HG02678 (cell line): ENCODE measurements at regions not wholly inside any gene's neighbourhood (a gene's known extent, or its start where the extent isn't known, plus 50 kb on each side); places are given as distances from the start of the nearest gene placed in this dataset.

Source experiments
- ATAC-seq: cut with Tn5 transposase; IDR thresholded peaks from one replicate; pipeline ENCODE4 v1.9.1; 2021; ENCODE audit warnings: mild to moderate bottlenecking, moderate library complexity; ENCODE audit not compliant: unreplicated experiment

- no peak for ATAC-seq
Measured at GRCh38 chr7:25762511-25763462, 389.2 kb upstream of the NFE2L3 start.

- no peak for ATAC-seq
Measured at GRCh38 chr7:25763463-25763860, 388.5 kb upstream of the NFE2L3 start.

DNA sequence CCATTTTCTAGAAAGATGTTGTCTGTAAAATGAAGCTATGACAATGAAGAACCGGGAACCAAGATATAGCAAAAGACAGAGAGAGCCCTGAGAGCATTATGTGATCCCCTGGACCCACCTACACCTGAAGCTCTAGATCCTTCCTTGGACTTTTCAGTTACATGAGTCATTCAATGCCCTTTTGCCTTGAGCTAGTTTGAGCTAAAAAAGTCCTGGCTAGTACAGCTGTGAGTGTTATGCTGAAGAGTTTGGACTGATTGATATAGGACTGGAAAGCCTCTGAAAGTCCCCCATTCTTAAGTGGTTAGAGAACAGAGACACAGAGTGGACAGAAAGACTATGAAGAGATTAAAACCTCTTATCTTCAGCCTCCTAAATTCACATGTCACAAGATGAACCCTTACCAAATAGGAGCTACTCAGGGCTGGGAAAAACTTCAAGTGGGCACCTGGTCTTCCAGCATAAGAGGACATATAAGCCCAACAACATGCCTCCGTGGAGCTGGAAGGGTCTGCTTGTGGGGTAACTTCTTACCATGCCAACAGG is 386.8 kb upstream of the NFE2L3 start:
- ATAC-seq, result no peak

DNA sequence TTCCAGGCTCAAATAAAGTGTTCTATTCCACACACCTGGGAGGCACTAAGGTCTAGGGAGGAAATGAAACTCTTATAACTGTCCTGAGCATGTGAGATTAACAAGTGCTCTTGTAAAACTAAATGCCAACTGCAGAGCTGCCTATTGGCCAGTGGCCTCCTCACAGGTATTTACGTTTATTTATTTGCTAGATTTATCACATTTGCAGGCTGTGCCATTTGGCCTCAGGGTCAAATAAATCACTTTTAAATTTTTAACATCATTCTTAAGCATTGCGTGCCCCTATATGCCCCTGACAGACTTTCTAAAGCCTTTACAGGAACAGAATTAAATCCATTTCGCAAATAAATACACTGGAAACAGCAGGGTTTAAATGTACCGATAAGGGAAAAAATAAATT is 381.8 kb upstream of the NFE2L3 start:
- no peak for ATAC-seq

GRCh38 chr7:25770670-25771069 is 381.3 kb upstream of the NFE2L3 start:
- ATAC-seq, result no peak

- no peak for ATAC-seq
Measured at GRCh38 chr7:25771491-25771890, 380.5 kb upstream of the NFE2L3 start.

DNA sequence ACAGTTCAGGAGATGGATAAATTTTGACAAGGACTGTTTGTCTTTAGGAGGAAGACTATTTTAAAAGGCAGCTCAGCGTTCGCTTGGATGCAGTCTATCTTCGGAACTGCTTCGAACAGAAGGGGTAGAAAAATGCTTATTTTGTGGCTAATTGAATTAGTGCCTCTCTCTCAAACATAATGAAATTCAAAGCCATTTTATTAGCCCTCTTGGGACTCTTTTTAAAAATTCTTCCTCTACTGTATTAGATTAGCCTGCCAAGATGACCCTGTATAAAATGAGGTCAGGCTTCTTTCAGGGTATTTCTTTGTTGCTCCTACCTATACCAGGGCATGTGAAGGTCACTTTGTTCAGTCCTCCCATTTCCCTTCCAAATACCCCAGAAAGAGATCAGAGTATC is 379.2 kb upstream of the NFE2L3 start:
- ATAC-seq, result no peak

DNA sequence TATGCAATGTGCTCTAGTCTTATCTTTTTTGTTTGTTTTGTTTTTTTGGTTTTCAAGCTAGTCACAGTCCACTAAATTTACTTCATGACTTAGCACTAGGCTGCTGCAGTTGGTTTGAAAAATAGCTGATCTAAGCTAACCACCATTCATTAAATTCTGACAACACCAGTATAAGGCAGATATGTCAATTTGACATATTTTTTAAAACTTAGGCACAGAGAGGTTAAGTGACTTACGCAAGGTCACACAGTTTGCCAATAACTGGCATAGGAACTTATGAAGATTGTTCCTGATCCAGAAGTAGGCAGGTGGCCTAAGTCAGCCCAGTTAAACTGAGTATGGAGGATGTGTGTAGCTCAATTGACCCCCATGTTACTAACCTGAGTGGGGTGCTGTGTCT is 377.3 kb upstream of the NFE2L3 start:
- ATAC-seq, result no peak

GRCh38 chr7:25775570-25775969 is 376.4 kb upstream of the NFE2L3 start:
- ATAC-seq, result no peak

- no peak for ATAC-seq
Measured at GRCh38 chr7:25775999-25776743, 375.8 kb upstream of the NFE2L3 start.

DNA sequence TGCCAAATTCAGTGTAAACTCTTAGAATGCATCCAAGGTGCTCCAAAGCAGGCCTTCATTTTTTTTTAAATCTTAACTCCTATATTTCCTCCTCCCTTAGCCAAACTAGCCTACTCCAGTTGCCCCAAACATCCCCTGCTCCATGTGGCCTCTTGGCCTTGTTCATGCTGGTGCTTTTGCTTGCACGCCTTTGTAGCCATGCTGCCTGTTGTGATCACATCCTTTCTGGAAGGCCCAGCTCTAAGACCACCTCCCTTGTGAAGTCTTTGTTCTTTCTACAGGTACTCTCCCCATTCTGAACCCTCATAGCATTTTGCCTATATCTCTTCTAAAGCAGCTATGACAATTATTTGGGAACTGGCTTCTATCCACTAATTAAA is 375.3 kb upstream of the NFE2L3 start:
- no peak for ATAC-seq

DNA sequence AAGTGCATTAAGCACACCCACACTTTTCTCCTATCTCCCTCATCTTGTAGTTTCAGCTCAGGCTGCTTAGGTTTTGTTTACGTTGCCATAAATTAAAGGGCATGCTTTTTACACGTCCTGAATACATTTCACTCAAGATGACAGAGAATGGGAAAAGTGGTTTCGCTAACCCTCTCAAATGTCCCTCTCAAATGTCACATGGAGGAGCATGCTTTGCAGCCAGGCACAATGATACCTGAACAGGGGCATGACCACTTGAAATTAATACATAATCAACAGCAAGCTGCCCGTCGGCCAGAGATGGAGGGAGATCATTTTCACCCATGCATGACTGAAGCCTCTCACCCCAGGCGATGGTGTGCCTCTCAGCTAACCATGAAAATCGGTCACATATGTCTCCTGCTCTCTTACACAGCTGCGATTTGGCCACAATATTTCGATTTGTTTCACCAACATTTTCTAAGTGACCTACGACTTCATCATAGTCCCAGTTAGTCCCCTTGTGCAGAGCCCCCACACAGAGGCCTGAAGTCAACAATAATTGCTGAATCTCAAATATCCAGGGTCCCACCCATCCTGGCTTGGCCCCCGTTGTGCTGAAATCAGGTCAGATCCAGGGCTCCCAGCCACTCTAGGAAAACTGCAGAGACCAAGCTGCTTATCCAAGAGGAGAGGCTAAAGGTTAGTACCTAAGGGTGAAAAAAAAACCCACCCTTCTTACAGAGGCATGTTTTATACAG is 373.9 kb upstream of the NFE2L3 start:
- no peak for ATAC-seq

GRCh38 chr7:25779002-25779546 is 372.9 kb upstream of the NFE2L3 start:
- no peak for ATAC-seq

GRCh38 chr7:25780904-25781303 is 371.1 kb upstream of the NFE2L3 start:
- ATAC-seq, result no peak

- ATAC-seq, result no peak
Measured at GRCh38 chr7:25781704-25782103, 370.3 kb upstream of the NFE2L3 start.

DNA sequence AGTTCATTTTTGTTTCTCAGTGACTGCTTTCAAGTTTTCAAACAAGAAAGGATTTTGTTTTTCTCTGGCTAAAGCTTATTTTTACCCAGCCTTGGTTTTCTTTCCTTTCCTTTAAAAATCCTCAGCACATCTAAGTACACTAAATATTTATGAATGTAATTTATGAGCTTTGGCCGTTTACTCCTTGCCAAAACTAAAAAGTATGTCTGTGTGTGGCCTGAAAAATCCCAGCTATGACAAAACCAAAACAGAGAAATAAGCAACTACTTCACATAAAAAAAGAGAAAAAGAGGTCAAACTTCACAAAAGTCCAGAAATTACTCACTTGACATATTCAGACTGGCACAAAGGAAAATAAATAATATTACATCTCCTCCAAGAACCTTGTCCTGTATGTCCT is 365.1 kb upstream of the NFE2L3 start:
- no peak for ATAC-seq

DNA sequence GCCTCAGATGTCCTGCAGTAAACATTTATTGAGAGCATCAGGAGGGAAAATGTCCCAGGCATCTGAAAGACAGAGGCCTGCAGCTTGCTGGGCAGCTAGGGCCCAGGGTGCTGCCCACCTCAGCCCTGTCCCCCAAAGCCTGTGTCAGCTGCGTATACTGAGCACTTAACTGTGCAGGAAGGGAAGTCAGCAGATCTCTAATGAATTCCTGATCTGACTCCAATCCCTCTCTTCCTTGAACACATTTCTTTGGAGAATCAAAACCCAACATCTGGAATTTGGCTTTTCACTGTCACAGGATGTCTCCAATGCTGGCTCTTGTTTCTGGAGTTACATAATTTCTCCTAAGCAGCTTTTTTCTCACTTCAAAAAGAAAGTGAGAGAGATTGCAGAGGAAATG is 364.7 kb upstream of the NFE2L3 start:
- ATAC-seq, result no peak

- no peak for ATAC-seq
Measured at GRCh38 chr7:25788371-25788770, 363.6 kb upstream of the NFE2L3 start.

DNA sequence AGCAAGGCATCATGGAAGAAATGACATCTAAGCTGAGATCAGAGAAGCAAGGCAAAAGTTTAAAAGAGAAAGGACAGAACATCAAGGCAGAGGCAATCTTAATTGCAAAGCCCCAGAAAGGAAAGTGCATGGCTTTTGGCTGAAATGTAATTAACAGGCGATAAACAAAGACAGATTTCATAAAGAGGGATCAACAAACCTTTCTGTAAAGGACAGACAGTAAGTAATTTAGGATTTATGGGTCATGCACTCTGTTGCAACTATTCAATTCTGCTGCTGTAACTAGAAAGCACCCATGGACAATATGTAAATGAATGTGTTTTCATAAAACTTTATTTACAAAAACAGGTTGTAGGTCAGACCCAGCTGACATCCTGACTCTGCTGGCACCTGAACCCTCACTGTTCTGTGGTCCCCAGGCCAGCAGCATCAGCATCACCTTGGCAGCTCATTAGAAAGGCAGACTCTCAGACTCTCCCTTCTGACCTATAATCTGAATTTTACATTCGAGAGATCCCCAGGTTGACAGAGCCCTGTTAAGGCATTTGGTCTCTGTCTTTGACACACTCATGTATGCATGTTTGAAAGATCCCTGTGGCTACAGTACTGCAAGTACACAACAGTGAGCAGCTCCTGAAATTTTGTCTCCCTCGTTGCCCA is 362.9 kb upstream of the NFE2L3 start:
- no peak for ATAC-seq
